Esophagus muscularis mucosa (tissue), 4 donors: ENCODE measurements at regions not wholly inside any gene's neighbourhood (a gene's known extent, or its start where the extent isn't known, plus 50 kb on each side); places are given as distances from the start of the nearest gene placed in this dataset.

Experiments used
- EP300 ChIP-seq: sonication (generic); formaldehyde crosslinking; IDR thresholded peaks from one replicate; pipeline ENCODE4 v1.6.1; 2017; ENCODE audit warnings: antibody characterized with exemption
- POLR2A ChIP-seq: fragments of 450-650 bp; IDR thresholded peaks from one replicate; pipeline ENCODE4 v1.6.1; 2017; ENCODE audit warnings: antibody characterized with exemption, moderate library complexity, mild to moderate bottlenecking, low read depth
- POLR2AphosphoS5 ChIP-seq, 2 donors: sonication (generic); formaldehyde crosslinking; IDR thresholded peaks; one replicate each; pipeline ENCODE4 v1.6.1; 2017; ENCODE audit warnings: antibody characterized with exemption in 2 of 2
- TF ChIP-seq, protein P1 (sequence below), 3 experiments: fragments of 200-600 bp in 2 of 3; fragments of 450-650 bp in 1 of 3; sonication (generic) in 2 of 3; IDR thresholded peaks; one replicate each; pipeline ENCODE4 v1.5.1; 2017 to 2019; ENCODE audit warnings: antibody characterized with exemption in 3 of 3, mild to moderate bottlenecking in 2 of 3, moderate library complexity in 1 of 3

GRCh38 chr1:172738389-172738788 is 79.5 kb downstream of the FASLG start:
- no peak for TF ChIP-seq EP300
- TF ChIP-seq, protein P1, sequence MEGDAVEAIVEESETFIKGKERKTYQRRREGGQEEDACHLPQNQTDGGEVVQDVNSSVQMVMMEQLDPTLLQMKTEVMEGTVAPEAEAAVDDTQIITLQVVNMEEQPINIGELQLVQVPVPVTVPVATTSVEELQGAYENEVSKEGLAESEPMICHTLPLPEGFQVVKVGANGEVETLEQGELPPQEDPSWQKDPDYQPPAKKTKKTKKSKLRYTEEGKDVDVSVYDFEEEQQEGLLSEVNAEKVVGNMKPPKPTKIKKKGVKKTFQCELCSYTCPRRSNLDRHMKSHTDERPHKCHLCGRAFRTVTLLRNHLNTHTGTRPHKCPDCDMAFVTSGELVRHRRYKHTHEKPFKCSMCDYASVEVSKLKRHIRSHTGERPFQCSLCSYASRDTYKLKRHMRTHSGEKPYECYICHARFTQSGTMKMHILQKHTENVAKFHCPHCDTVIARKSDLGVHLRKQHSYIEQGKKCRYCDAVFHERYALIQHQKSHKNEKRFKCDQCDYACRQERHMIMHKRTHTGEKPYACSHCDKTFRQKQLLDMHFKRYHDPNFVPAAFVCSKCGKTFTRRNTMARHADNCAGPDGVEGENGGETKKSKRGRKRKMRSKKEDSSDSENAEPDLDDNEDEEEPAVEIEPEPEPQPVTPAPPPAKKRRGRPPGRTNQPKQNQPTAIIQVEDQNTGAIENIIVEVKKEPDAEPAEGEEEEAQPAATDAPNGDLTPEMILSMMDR (IDR thresholded peaks at IDR 0.05): no peak
- TF ChIP-seq POLR2A: no peak
- TF ChIP-seq POLR2AphosphoS5 (IDR thresholded peaks at IDR 0.05): no peak
